Sigmoid colon (tissue), 6 donors: ENCODE measurements at regions not wholly inside any gene's neighbourhood (a gene's known extent, or its start where the extent isn't known, plus 50 kb on each side); places are given as distances from the start of the nearest gene placed in this dataset.

Experiments
- DNase-seq: peaks from one replicate; pipeline ENCODE4 v3.0.0-alpha.2; 2019
- H3K27ac ChIP-seq, 4 donors: fragments of 200-600 bp; sonication (generic); one replicate each; pipeline ENCODE4 v1.5.1; 2016 to 2019; ENCODE audit warnings: mild to moderate bottlenecking in 1 of 4
- H3K27me3 ChIP-seq, 3 donors: fragments of 200-600 bp; sonication (generic); one replicate each; pipeline ENCODE4 v1.5.1; 2019; ENCODE audit warnings: mild to moderate bottlenecking in 1 of 3
- H3K36me3 ChIP-seq, 4 donors: fragments of 200-600 bp; sonication (generic); one replicate each; pipeline ENCODE4 v1.5.1; 2016 to 2019
- H3K4me1 ChIP-seq, 4 donors: fragments of 200-600 bp; sonication (generic); one replicate each; pipeline ENCODE4 v1.5.1; 2017 to 2019
- H3K4me3 ChIP-seq, 4 donors: fragments of 200-600 bp; sonication (generic); one replicate each; pipeline ENCODE4 v1.5.1; 2017 to 2019; ENCODE audit warnings: mild to moderate bottlenecking in 2 of 4, moderate library complexity in 1 of 4
- H3K9me3 ChIP-seq, 4 donors: fragments of 200-600 bp in 3 of 4; sonication (generic) in 3 of 4; one replicate each; pipeline versions ENCODE4 v1.5.1 to v1.6.1; 2013 to 2019
- CTCF ChIP-seq, 4 experiments: fragments of 450-650 bp in 3 of 4; fragments of 200-600 bp in 1 of 4; IDR thresholded peaks; one replicate each; pipeline ENCODE4 v1.5.1; 2016 to 2019; ENCODE audit warnings: antibody characterized with exemption in 4 of 4, mild to moderate bottlenecking in 3 of 4, moderate library complexity in 2 of 4
- EP300 ChIP-seq, 4 donors: sonication (generic); formaldehyde crosslinking; IDR thresholded peaks; one replicate each; pipeline ENCODE4 v1.6.1; 2017; ENCODE audit warnings: antibody characterized with exemption in 4 of 4
- POLR2A ChIP-seq, 2 donors: fragments of 450-650 bp; IDR thresholded peaks; one replicate each; pipeline ENCODE4 v1.6.1; 2016; ENCODE audit warnings: antibody characterized with exemption in 2 of 2, mild to moderate bottlenecking in 2 of 2, moderate library complexity in 2 of 2
- POLR2AphosphoS5 ChIP-seq, 4 donors: sonication (generic); formaldehyde crosslinking; IDR thresholded peaks; one replicate each; pipeline ENCODE4 v1.6.1; 2017; ENCODE audit warnings: antibody characterized with exemption in 4 of 4
- WGBS, 2 donors: extraction: QIAGEN DNeasy Blood & Tissue Kit; methylation state at CpG; one replicate each; pipeline ENCODE4 v1.1.7; 2013; 5-methylcytosine and 5-hydroxymethylcytosine counted together
- intact Hi-C: fragments of 100-400 bp; cut with DNase I; formaldehyde crosslinking; loops from one replicate; pipeline ENCODE4 v1.15.1; 2023
- donor health status: healthy with polysubstance abuse.
- donor health status: healthy.

GRCh38 chr13:27014406-27015359 is 156.9 kb downstream of the USP12 start:
- no peaks in the 10 kb centered on the region for H3K36me3 ChIP-seq
- H3K4me3 ChIP-seq: no peak overlapping the region
- peak overlapping the region in 1 of 4 donors; percentile 67 for H3K27ac ChIP-seq
- H3K4me1 ChIP-seq: peaks cover 0 to 12% (median 9%) of the 10 kb centered on the region in 4 donors
- WGBS, 2 donors: 90 to 91% methylated on average over 32 of the region's 32 CpGs
- intact Hi-C loops: no loop called here
- DNase-seq: no peak
- TF ChIP-seq POLR2A (IDR thresholded peaks at IDR 0.05) (no peak), CTCF (IDR thresholded peaks at IDR 0.05) (no peak), POLR2AphosphoS5 (IDR thresholded peaks at IDR 0.05) (no peak), EP300 (IDR thresholded peaks at IDR 0.05) (no peak)
- H3K9me3 ChIP-seq: no peaks in the 10 kb centered on the region
- H3K27me3 ChIP-seq: peaks cover 0 to 3% (median 0%) of the 10 kb centered on the region in 3 donors

- Histone ChIP-seq H3K27ac (peak overlapping the region in 1 of 4 donors; percentile 67), H3K27me3 (no peaks in the 10 kb centered on the region), H3K4me1 (peaks cover 0 to 1% (median 0%) of the 10 kb centered on the region in 4 donors), H3K4me3 (no peak overlapping the region), H3K36me3 (no peaks in the 10 kb centered on the region), H3K9me3 (no peaks in the 10 kb centered on the region)
- TF ChIP-seq POLR2AphosphoS5 (IDR thresholded peaks at IDR 0.05): peak in 1 of 4 donors; percentile 32
- no peak for TF ChIP-seq POLR2A (IDR thresholded peaks at IDR 0.05)
- peak in 1 of 4 donors; percentile 30 for TF ChIP-seq EP300 (IDR thresholded peaks at IDR 0.05)
- 88% methylated on average over 7 of the region's 7 CpGs for WGBS, 2 donors
- intact Hi-C loops: no loop called here
- no peak for DNase-seq
Observed at GRCh38 chr13:27012482-27013197, 159.0 kb downstream of the USP12 start.

GRCh38 chr13:27011661-27012060 is 159.9 kb downstream of the USP12 start:
- WGBS, 2 donors: 76 to 85% methylated on average over 5 of the region's 5 CpGs
- DNase-seq: no peak
- intact Hi-C loops: no loop called here

GRCh38 chr13:27008733-27009132 is 162.9 kb downstream of the USP12 start:
- Histone ChIP-seq H3K4me3 (no peak overlapping the region), H3K36me3 (no peaks in the 10 kb centered on the region), H3K4me1 (peaks cover 0 to 22% (median 21%) of the 10 kb centered on the region in 4 donors), H3K27ac (no peak overlapping the region), H3K9me3 (no peaks in the 10 kb centered on the region), H3K27me3 (no peaks in the 10 kb centered on the region)
- TF ChIP-seq POLR2A (IDR thresholded peaks at IDR 0.05): no peak
- TF ChIP-seq POLR2AphosphoS5 (IDR thresholded peaks at IDR 0.05): no peak
- TF ChIP-seq EP300 (IDR thresholded peaks at IDR 0.05): no peak
- TF ChIP-seq CTCF (IDR thresholded peaks at IDR 0.05): no peak
- no peak for DNase-seq
- intact Hi-C loops: no loop called here
- WGBS, 2 donors: 48 to 58% methylated on average over 3 of the region's 3 CpGs

More at GRCh38 chr13:27011661-27012060, 159.9 kb downstream of the USP12 start:
- no peaks in the 10 kb centered on the region for H3K27me3 ChIP-seq
- H3K27ac ChIP-seq: no peak overlapping the region
- TF ChIP-seq CTCF (IDR thresholded peaks at IDR 0.05) (no peak), POLR2AphosphoS5 (IDR thresholded peaks at IDR 0.05) (no peak), POLR2A (IDR thresholded peaks at IDR 0.05) (no peak), EP300 (IDR thresholded peaks at IDR 0.05) (no peak)
- H3K4me1 ChIP-seq: peaks cover 0 to 10% (median 8%) of the 10 kb centered on the region in 4 donors
- no peak overlapping the region for H3K4me3 ChIP-seq
- no peaks in the 10 kb centered on the region for H3K9me3 ChIP-seq
- no peaks in the 10 kb centered on the region for H3K36me3 ChIP-seq

GRCh38 chr13:27007166-27007565 is 164.4 kb downstream of the USP12 start:
- peak overlapping the region; percentile 68 to 75 (median 72) for H3K27ac ChIP-seq
- 18 to 54% methylated on average over 12 of the region's 12 CpGs for WGBS, 2 donors
- intact Hi-C loops: no loop called here

More at GRCh38 chr13:27007166-27007565, 164.4 kb downstream of the USP12 start:
- H3K4me1 ChIP-seq: peaks cover 0 to 22% (median 21%) of the 10 kb centered on the region in 4 donors
- peak; percentile 64 for DNase-seq
- no peaks in the 10 kb centered on the region for H3K36me3 ChIP-seq
- H3K27me3 ChIP-seq: no peaks in the 10 kb centered on the region
- H3K4me3 ChIP-seq: peak overlapping the region; percentile 27 to 54 (median 50)
- TF ChIP-seq POLR2A (IDR thresholded peaks at IDR 0.05) (no peak), POLR2AphosphoS5 (IDR thresholded peaks at IDR 0.05) (no peak), EP300 (IDR thresholded peaks at IDR 0.05) (no peak), CTCF (IDR thresholded peaks at IDR 0.05) (no peak)
- H3K9me3 ChIP-seq: no peaks in the 10 kb centered on the region
